HepG2 (cell line): ENCODE measurements at regions not wholly inside any gene's neighbourhood (a gene's known extent, or its start where the extent isn't known, plus 50 kb on each side); places are given as distances from the start of the nearest gene placed in this dataset.

Source experiments
- FOXA1 ChIP-seq, 2 experiments: fragments of 450-650 bp in 1 of 2; sonication (generic) in 1 of 2; formaldehyde crosslinking in 1 of 2; IDR thresholded peaks; 2 replicates each; pipeline versions ENCODE4 v1.4.0 to v1.6.1; 2016 to 2020; ENCODE audit warnings: missing genetic modification reagents in 1 of 2
- ZFP90 ChIP-seq: sonication (generic); formaldehyde crosslinking; IDR thresholded peaks from 2 replicates; pipeline ENCODE4 v1.8.0; 2022; ENCODE audit warnings: missing genetic modification reagents, mild to moderate bottlenecking, inconsistent platforms, borderline replicate concordance
- TF ChIP-seq, protein P1 (sequence below): sonication (generic); formaldehyde crosslinking; IDR thresholded peaks from 2 replicates; pipeline ENCODE4 v1.4.0; 2020; ENCODE audit warnings: missing genetic modification reagents, borderline replicate concordance
- TF ChIP-seq, protein P2 (sequence below): sonication (generic); formaldehyde crosslinking; IDR thresholded peaks from 2 replicates; pipeline ENCODE4 v1.4.0; 2020; ENCODE audit warnings: low read depth, missing genetic modification reagents

DNA sequence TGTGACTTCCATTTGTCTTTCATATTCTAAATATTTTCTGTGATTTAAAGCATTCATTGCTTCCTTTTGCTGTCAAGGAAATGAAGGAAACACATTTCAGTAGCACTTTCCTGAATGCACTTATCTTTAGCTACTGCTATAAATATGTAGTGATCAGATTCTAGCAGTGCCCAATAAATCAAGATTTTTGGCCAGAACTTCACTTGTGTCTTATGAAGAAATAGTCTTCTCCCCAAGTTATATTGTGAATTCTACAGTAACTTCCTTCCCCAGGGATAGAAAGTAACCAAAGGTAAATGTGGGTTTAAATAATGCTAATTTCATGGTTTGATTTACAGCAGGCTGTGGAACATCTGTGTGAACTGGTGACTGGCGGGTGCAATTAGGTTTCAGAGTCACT is 77.9 kb downstream of the DMRT2 start:
- TF ChIP-seq FOXA1 (IDR thresholded peaks at IDR 0.05): no peak
- no peak for TF ChIP-seq FOXA1 (CRISPR knock-in tag; IDR thresholded peaks at IDR 0.05)
- TF ChIP-seq, protein P1, sequence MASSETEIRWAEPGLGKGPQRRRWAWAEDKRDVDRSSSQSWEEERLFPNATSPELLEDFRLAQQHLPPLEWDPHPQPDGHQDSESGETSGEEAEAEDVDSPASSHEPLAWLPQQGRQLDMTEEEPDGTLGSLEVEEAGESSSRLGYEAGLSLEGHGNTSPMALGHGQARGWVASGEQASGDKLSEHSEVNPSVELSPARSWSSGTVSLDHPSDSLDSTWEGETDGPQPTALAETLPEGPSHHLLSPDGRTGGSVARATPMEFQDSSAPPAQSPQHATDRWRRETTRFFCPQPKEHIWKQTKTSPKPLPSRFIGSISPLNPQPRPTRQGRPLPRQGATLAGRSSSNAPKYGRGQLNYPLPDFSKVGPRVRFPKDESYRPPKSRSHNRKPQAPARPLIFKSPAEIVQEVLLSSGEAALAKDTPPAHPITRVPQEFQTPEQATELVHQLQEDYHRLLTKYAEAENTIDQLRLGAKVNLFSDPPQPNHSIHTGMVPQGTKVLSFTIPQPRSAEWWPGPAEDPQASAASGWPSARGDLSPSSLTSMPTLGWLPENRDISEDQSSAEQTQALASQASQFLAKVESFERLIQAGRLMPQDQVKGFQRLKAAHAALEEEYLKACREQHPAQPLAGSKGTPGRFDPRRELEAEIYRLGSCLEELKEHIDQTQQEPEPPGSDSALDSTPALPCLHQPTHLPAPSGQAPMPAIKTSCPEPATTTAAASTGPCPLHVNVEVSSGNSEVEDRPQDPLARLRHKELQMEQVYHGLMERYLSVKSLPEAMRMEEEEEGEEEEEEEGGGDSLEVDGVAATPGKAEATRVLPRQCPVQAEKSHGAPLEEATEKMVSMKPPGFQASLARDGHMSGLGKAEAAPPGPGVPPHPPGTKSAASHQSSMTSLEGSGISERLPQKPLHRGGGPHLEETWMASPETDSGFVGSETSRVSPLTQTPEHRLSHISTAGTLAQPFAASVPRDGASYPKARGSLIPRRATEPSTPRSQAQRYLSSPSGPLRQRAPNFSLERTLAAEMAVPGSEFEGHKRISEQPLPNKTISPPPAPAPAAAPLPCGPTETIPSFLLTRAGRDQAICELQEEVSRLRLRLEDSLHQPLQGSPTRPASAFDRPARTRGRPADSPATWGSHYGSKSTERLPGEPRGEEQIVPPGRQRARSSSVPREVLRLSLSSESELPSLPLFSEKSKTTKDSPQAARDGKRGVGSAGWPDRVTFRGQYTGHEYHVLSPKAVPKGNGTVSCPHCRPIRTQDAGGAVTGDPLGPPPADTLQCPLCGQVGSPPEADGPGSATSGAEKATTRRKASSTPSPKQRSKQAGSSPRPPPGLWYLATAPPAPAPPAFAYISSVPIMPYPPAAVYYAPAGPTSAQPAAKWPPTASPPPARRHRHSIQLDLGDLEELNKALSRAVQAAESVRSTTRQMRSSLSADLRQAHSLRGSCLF (CRISPR knock-in tag): no peak
- TF ChIP-seq ZFP90 (CRISPR knock-in tag): no peak
- TF ChIP-seq, protein P2, sequence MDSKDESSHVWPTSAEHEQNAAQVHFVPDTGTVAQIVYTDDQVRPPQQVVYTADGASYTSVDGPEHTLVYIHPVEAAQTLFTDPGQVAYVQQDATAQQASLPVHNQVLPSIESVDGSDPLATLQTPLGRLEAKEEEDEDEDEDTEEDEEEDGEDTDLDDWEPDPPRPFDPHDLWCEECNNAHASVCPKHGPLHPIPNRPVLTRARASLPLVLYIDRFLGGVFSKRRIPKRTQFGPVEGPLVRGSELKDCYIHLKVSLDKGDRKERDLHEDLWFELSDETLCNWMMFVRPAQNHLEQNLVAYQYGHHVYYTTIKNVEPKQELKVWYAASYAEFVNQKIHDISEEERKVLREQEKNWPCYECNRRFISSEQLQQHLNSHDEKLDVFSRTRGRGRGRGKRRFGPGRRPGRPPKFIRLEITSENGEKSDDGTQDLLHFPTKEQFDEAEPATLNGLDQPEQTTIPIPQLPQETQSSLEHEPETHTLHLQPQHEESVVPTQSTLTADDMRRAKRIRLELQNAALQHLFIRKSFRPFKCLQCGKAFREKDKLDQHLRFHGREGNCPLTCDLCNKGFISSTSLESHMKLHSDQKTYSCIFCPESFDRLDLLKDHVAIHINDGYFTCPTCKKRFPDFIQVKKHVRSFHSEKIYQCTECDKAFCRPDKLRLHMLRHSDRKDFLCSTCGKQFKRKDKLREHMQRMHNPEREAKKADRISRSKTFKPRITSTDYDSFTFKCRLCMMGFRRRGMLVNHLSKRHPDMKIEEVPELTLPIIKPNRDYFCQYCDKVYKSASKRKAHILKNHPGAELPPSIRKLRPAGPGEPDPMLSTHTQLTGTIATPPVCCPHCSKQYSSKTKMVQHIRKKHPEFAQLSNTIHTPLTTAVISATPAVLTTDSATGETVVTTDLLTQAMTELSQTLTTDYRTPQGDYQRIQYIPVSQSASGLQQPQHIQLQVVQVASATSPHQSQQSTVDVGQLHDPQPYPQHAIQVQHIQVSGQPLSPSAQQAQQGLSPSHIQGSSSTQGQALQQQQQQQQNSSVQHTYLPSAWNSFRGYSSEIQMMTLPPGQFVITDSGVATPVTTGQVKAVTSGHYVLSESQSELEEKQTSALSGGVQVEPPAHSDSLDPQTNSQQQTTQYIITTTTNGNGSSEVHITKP: no peak
